Erythroblast (primary cell): ENCODE measurements at regions not wholly inside any gene's neighbourhood (a gene's known extent, or its start where the extent isn't known, plus 50 kb on each side); places are given as distances from the start of the nearest gene placed in this dataset.

ENCODE experiments used
- GATA1 ChIP-seq: IDR thresholded peaks from 2 replicates; pipeline ENCODE4 v1.6.1; 2011; ENCODE audit warnings: low read depth, mild to moderate bottlenecking, control low read depth, low read length, moderate library complexity
- POLR2A ChIP-seq: IDR thresholded peaks from 2 replicates; pipeline ENCODE4 v1.6.1; 2011; ENCODE audit warnings: mild to moderate bottlenecking, low read length

DNA sequence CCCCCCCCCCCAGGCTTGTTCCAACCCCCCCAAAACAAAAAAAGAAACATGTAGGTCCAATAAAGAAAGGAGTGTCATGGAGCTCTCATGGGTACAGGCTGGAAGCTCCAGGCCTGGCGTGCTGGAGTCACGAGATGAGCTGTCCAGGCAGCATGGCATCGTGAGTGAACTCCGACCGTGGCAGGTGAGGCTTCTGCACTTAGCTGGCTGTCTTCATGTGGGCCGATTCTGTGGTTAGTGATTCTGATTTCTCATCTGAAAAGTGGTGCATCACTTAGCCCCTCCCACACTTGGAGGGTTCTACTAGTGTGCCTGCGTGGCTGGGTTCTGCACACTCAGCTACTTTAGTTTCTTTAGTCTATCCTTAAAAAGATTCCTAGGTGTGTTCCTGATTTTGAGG is 126.4 kb upstream of the MGAT5 start:
- no peak for TF ChIP-seq POLR2A
- no peak for TF ChIP-seq GATA1
